H1 (cell line): ENCODE measurements at regions not wholly inside any gene's neighbourhood (a gene's known extent, or its start where the extent isn't known, plus 50 kb on each side); places are given as distances from the start of the nearest gene placed in this dataset.

Experiments used
- CTCF ChIA-PET: fragments of 300-600 bp; sonication (Branson Sonifier 250); formaldehyde crosslinking; loops from one replicate; lab custom pipeline; 2021; ENCODE audit not compliant: partially characterized antibody; lab: Charles Lee
- POLR2A ChIA-PET: fragments of 300-600 bp; sonication (Branson Sonifier 250); formaldehyde crosslinking; loops from one replicate; lab custom pipeline; 2021; ENCODE audit warnings: inconsistent platforms; ENCODE audit not compliant: partially characterized antibody; lab: Charles Lee
- DNase-seq, 2 experiments: peaks; one replicate each; pipeline versions ENCODE4 v3.0.0 to v3.0.0-alpha.2; 2010 to 2022; ENCODE audit warnings: low spot score in 2 of 2, low read depth in 1 of 2, mixed read lengths in 1 of 2
- FAIRE-seq: peaks from 2 replicates; lab custom pipeline; 2011; peaks lifted over from hg19 to GRCh38; lab: Jason Lieb, UNC
- H2AFZ ChIP-seq: 2 replicates; pipeline ENCODE4 v1.8.1; 2012; ENCODE audit warnings: low read length, inconsistent platforms
- H2AK5ac ChIP-seq: 2 replicates; pipeline ENCODE4 v1.6.1; 2013; ENCODE audit warnings: low read depth, low read length
- H2BK120ac ChIP-seq: replicated peaks from 2 replicates; pipeline ENCODE3; 2013; ENCODE audit warnings: low read depth, low read length, inconsistent platforms
- H2BK12ac ChIP-seq: 2 replicates; pipeline ENCODE4 v1.6.1; 2013; ENCODE audit warnings: low read depth, low read length
- H2BK15ac ChIP-seq: 2 replicates; pipeline ENCODE4 v1.6.1; 2013; ENCODE audit warnings: low read length
- H2BK20ac ChIP-seq: 2 replicates; pipeline ENCODE4 v1.6.1; 2013; ENCODE audit warnings: low read length
- H2BK5ac ChIP-seq: 2 replicates; pipeline ENCODE4 v1.6.1; 2013; ENCODE audit warnings: low read depth, low read length
- H3K14ac ChIP-seq: 2 replicates; pipeline ENCODE4 v1.6.1; 2013; ENCODE audit warnings: inconsistent platforms; ENCODE audit not compliant: insufficient read length
- H3K18ac ChIP-seq: 2 replicates; pipeline ENCODE4 v1.6.1; 2013; ENCODE audit warnings: low read length; ENCODE audit errors: extremely low read depth
- H3K23ac ChIP-seq: 2 replicates; pipeline ENCODE4 v1.6.1; 2013; ENCODE audit warnings: inconsistent platforms; ENCODE audit not compliant: insufficient read length
- H3K23me2 ChIP-seq: 2 replicates; pipeline ENCODE4 v1.6.1; 2013; ENCODE audit warnings: low read depth, low read length
- H3K27ac ChIP-seq: 2 replicates; pipeline ENCODE4 v1.6.1; 2011; ENCODE audit warnings: low read depth, low read length, inconsistent platforms
- H3K27me3 ChIP-seq, 4 experiments: replicated peaks in 1 of 4; 1 replicate in 1 of 4; 2 replicates in 3 of 4; pipeline versions ENCODE4 v1.6.1 to v1.8.1; 2011 to 2013; ENCODE audit warnings: low read length in 3 of 4, mild to moderate bottlenecking in 3 of 4, inconsistent platforms in 2 of 4, mixed read lengths in 2 of 4, moderate library complexity in 1 of 4; ENCODE audit not compliant: control insufficient read depth in 3 of 4, insufficient read depth in 3 of 4; ENCODE audit errors: extremely low read depth in 1 of 4
- H3K36me3 ChIP-seq, 4 experiments: 2 replicates each; pipeline versions ENCODE4 v1.6.1 to v1.8.1; 2011 to 2013; ENCODE audit warnings: mild to moderate bottlenecking in 4 of 4, low read length in 3 of 4, moderate library complexity in 2 of 4, control low read depth in 1 of 4, inconsistent platforms in 1 of 4; ENCODE audit not compliant: insufficient read depth in 4 of 4, control insufficient read depth in 2 of 4
- H3K4ac ChIP-seq: replicated peaks from 2 replicates; pipeline ENCODE3; 2013; ENCODE audit warnings: low read length, low read depth, mixed read lengths, inconsistent platforms; ENCODE audit not compliant: insufficient read length
- H3K4me1 ChIP-seq, 4 experiments: replicated peaks in 1 of 4; 1 replicate in 1 of 4; 2 replicates in 3 of 4; pipeline versions ENCODE4 v1.6.1 to v1.8.1; 2011 to 2013; ENCODE audit warnings: low read length in 3 of 4, inconsistent platforms in 2 of 4, mixed read lengths in 1 of 4; ENCODE audit not compliant: insufficient read depth in 4 of 4, control insufficient read depth in 3 of 4
- H3K4me2 ChIP-seq, 2 experiments: 2 replicates each; pipeline versions ENCODE4 v1.6.1 to v1.8.1; 2011 to 2013; ENCODE audit warnings: low read depth in 2 of 2, low read length in 2 of 2, control low read depth in 1 of 2, inconsistent platforms in 1 of 2, mild to moderate bottlenecking in 1 of 2; ENCODE audit not compliant: insufficient read depth in 1 of 2
- H3K4me3 ChIP-seq, 4 experiments: fragments of 200-600, 300-600 bp in 1 of 4; sonication (generic), shearing (Covaris generic), sonication (Bioruptor Twin) in 1 of 4; 2 replicates each; pipeline versions ENCODE4 v1.5.1 to v1.8.1; 2011 to 2016; ENCODE audit warnings: low read length in 4 of 4, low read depth in 3 of 4, control low read depth in 2 of 4, inconsistent platforms in 2 of 4, mild to moderate bottlenecking in 2 of 4, mixed read lengths in 1 of 4, moderate library complexity in 1 of 4; ENCODE audit not compliant: insufficient read depth in 2 of 4; ENCODE audit errors: extremely low read depth in 1 of 4
- H3K56ac ChIP-seq: replicated peaks from 2 replicates; pipeline ENCODE3; 2013; ENCODE audit warnings: low read depth, mild to moderate bottlenecking, mixed read lengths, low read length, inconsistent platforms; ENCODE audit not compliant: insufficient read length
- H3K79me1 ChIP-seq: 2 replicates; pipeline ENCODE4 v1.6.1; 2013; ENCODE audit warnings: low read depth, low read length, control low read depth
- H3K79me2 ChIP-seq, 2 experiments: 2 replicates each; pipeline versions ENCODE4 v1.6.1 to v1.8.1; 2012 to 2013; ENCODE audit warnings: low read length in 2 of 2, mild to moderate bottlenecking in 2 of 2, inconsistent platforms in 1 of 2; ENCODE audit not compliant: insufficient read depth in 2 of 2, control insufficient read depth in 1 of 2
- H3K9ac ChIP-seq, 4 experiments: replicated peaks in 1 of 4; 1 replicate in 1 of 4; 2 replicates in 3 of 4; pipeline versions ENCODE4 v1.6.1 to v1.8.1; 2011 to 2013; ENCODE audit warnings: low read depth in 3 of 4, low read length in 3 of 4, control low read depth in 2 of 4, mild to moderate bottlenecking in 2 of 4, moderate library complexity in 2 of 4, inconsistent platforms in 1 of 4; ENCODE audit errors: extremely low read depth in 1 of 4
- H3K9me3 ChIP-seq, 2 experiments: 2 replicates each; pipeline versions ENCODE4 v1.6.1 to v1.8.1; 2012 to 2013; ENCODE audit warnings: mild to moderate bottlenecking in 2 of 2, moderate library complexity in 2 of 2, control low read depth in 1 of 2, inconsistent platforms in 1 of 2, low read depth in 1 of 2, low read length in 1 of 2, mixed read lengths in 1 of 2; ENCODE audit not compliant: insufficient read depth in 2 of 2
- H4K20me1 ChIP-seq, 2 experiments: replicated peaks in 1 of 2; 2 replicates each; pipeline versions ENCODE3 to v1.8.1; 2011 to 2013; ENCODE audit warnings: inconsistent platforms in 2 of 2, low read length in 2 of 2, mild to moderate bottlenecking in 1 of 2; ENCODE audit not compliant: insufficient read depth in 2 of 2, control insufficient read depth in 1 of 2
- H4K5ac ChIP-seq: 2 replicates; pipeline ENCODE4 v1.6.1; 2013; ENCODE audit warnings: low read length, low read depth, mixed read lengths, inconsistent platforms; ENCODE audit not compliant: insufficient read length
- H4K8ac ChIP-seq: 2 replicates; pipeline ENCODE4 v1.8.0; 2013; ENCODE audit warnings: mild to moderate bottlenecking, moderate library complexity, low read length, inconsistent platforms; ENCODE audit not compliant: insufficient read depth; ENCODE audit errors: extremely low read depth
- H4K91ac ChIP-seq: replicated peaks from 2 replicates; pipeline ENCODE3; 2013; ENCODE audit warnings: low read length, mixed read lengths, inconsistent platforms; ENCODE audit not compliant: insufficient read length
- CBX5 ChIP-seq: fragments of 300-800, 300-1000 bp; sonication (generic); IDR thresholded peaks from 2 replicates; pipeline ENCODE4 v1.7.1; 2016; ENCODE audit warnings: antibody characterized with exemption, low read length, low read depth
- GTF2F1 ChIP-seq: IDR thresholded peaks from 2 replicates; pipeline ENCODE4 v1.6.1; 2012; ENCODE audit warnings: low read depth, low read length, improper control_type of control experiment, borderline replicate concordance
- SAP30 ChIP-seq: fragments of 300-600 bp; sonication (generic); IDR thresholded peaks from 2 replicates; pipeline ENCODE4 v1.7.1; 2012; ENCODE audit warnings: low read length, moderate library complexity, mild to moderate bottlenecking, inconsistent platforms; ENCODE audit not compliant: insufficient read depth, insufficient replicate concordance
- WGBS, 2 experiments: shearing (Covaris generic) in 1 of 2; methylation state at CpG; one replicate each; pipeline versions ENCODE4 v1.1.6 to v1.1.7; 2013 to 2015; ENCODE audit warnings: low lambda C conversion rate in 2 of 2, mixed read lengths in 2 of 2, inconsistent platforms in 1 of 2, low coverage in 1 of 2, missing lambda C conversion rate in 1 of 2; ENCODE audit not compliant: insufficient replicate concordance in 2 of 2, insufficient coverage in 1 of 2, insufficient read length in 1 of 2; ENCODE audit errors: extremely low coverage in 1 of 2, missing lambda C conversion rate in 1 of 2; 5-methylcytosine and 5-hydroxymethylcytosine counted together

GRCh38 chr9:82081496-82081895 lies 92.9 kb downstream of the SPATA31D1 start:
- no peaks in the 10 kb centered on the region for H3K79me1 ChIP-seq
- no peak overlapping the region for H3K4me2 ChIP-seq
- no peak overlapping the region for H2BK120ac ChIP-seq
- no peak overlapping the region for H3K9ac ChIP-seq
- no peak overlapping the region for H3K4ac ChIP-seq
- H4K5ac ChIP-seq: no peak overlapping the region
- H4K91ac ChIP-seq: no peak overlapping the region
- H3K9me3 ChIP-seq: no peaks in the 10 kb centered on the region
- H3K18ac ChIP-seq: no peak overlapping the region
- H3K14ac ChIP-seq: no peak overlapping the region
- no peak overlapping the region for H4K8ac ChIP-seq
- no peak overlapping the region for H2BK5ac ChIP-seq
- no peak overlapping the region for H3K56ac ChIP-seq
- no peak overlapping the region for H2BK20ac ChIP-seq
- POLR2A ChIA-PET: interaction anchor here (0.7 kb wide), 1 partner anchor 22 kb away, joined by 3 read pairs; no protein-coding TSS in a partner anchor
- H3K27ac ChIP-seq: no peak overlapping the region
- H3K23me2 ChIP-seq: no peaks in the 10 kb centered on the region
- no peak overlapping the region for H3K23ac ChIP-seq
- WGBS, 2 experiments: 98% methylated on average over 2 of the region's 2 CpGs; no CpG with 5 or more reads in 1 of the 2 experiments
- H3K36me3 ChIP-seq: no peaks in the 10 kb centered on the region
- CTCF ChIA-PET: no interaction called here
- no peaks in the 10 kb centered on the region for H3K79me2 ChIP-seq
- FAIRE-seq (no peak), DNase-seq (no peak)
- H2BK12ac ChIP-seq: no peak overlapping the region
- H4K20me1 ChIP-seq: no peaks in the 10 kb centered on the region
- H3K4me3 ChIP-seq: no peak overlapping the region
- no peak overlapping the region for H2BK15ac ChIP-seq
- no peaks in the 10 kb centered on the region for H3K27me3 ChIP-seq
- no peak overlapping the region for H2AK5ac ChIP-seq
- H2AFZ ChIP-seq: no peak overlapping the region
- peaks cover 0 to 3% (median 1%) of the 10 kb centered on the region in 4 experiments; a peak in 4 of 7 replicates for H3K4me1 ChIP-seq
- TF ChIP-seq GTF2F1: no peak
- TF ChIP-seq SAP30: no peak
- TF ChIP-seq CBX5: no peak
